NT2/D1 (cell line): ENCODE measurements at regions not wholly inside any gene's neighbourhood (a gene's known extent, or its start where the extent isn't known, plus 50 kb on each side); places are given as distances from the start of the nearest gene placed in this dataset.
"Not testable (repeated sequence)": the region's sequence is repeated elsewhere in the genome, so short reads cannot be mapped to it uniquely, and the experiment has no call there.

Experiments
- SUZ12 ChIP-seq: IDR thresholded peaks from 2 replicates; pipeline ENCODE4 v1.6.1; 2011; ENCODE audit not compliant: insufficient read length, insufficient read depth; ENCODE audit errors: extremely low read depth
- YY1 ChIP-seq: IDR thresholded peaks from 2 replicates; pipeline ENCODE4 v1.6.1; 2011; ENCODE audit not compliant: insufficient read length, insufficient read depth
- ZNF274 ChIP-seq: IDR thresholded peaks from 2 replicates; pipeline ENCODE4 v1.6.1; 2011; ENCODE audit warnings: mild to moderate bottlenecking, low read depth, low read length

DNA sequence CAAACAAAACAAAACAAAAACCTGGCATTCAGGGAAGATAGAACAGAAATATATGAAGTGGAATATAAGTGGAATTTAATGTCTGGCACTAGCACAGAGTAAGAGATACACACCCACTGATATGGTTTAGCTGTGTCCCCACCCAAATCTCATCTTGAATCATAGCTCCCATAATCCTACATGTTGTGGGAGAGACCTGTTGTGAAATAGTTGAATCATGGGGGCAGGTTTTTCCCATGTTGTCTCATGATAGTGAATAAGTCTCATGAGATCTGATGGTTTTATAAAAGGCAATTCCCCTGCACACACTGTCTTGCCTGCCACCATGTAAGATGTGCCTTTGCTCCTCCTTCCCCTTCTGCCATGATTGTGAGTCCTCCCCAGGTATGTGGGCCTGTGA is 200.1 kb upstream of the RGS17 start:
- not testable (repeated sequence) for TF ChIP-seq ZNF274, YY1, SUZ12
